ENCODE measurements at regions not wholly inside any gene's neighbourhood (a gene's known extent, or its start where the extent isn't known, plus 50 kb on each side); places are given as distances from the start of the nearest gene placed in this dataset.

GRCh38 chr2:129068543-129068942 lies 749.9 kb upstream of the HS6ST1 start:
- DNase-seq (ENCODE audit: low spot score) = no peak

- DNase-seq (ENCODE audit: low spot score) = no peak
Measured at GRCh38 chr2:129069875-129070594, 751.4 kb upstream of the HS6ST1 start.

GRCh38 chr2:129070663-129071062 lies 752.0 kb upstream of the HS6ST1 start:
- no peak for DNase-seq (ENCODE audit: low spot score)

GRCh38 chr2:129071531-129071930 lies 752.9 kb upstream of the HS6ST1 start:
- DNase-seq (ENCODE audit: low spot score) = no peak

GRCh38 chr2:129074298-129074920 lies 755.7 kb upstream of the HS6ST1 start:
- DNase-seq (ENCODE audit: low spot score) = no peak

- DNase-seq (ENCODE audit: low spot score) = no peak
Measured at GRCh38 chr2:129078548-129078947, 759.9 kb upstream of the HS6ST1 start.

GRCh38 chr2:129080715-129081476 lies 762.2 kb upstream of the HS6ST1 start:
- DNase-seq (ENCODE audit: low spot score) = no peak

GRCh38 chr2:129085386-129085785 lies 766.7 kb upstream of the HS6ST1 start:
- DNase-seq (ENCODE audit: low spot score) = no peak

- DNase-seq (ENCODE audit: low spot score) = no peak
Measured at GRCh38 chr2:129087133-129087813, 768.6 kb upstream of the HS6ST1 start.

GRCh38 chr2:129091620-129092019 lies 773.0 kb upstream of the HS6ST1 start:
- DNase-seq (ENCODE audit: low spot score) = no peak

- no peak for DNase-seq (ENCODE audit: low spot score)
Measured at GRCh38 chr2:129092956-129093355, 774.3 kb upstream of the HS6ST1 start.

- DNase-seq (ENCODE audit: low spot score) = no peak
Measured at GRCh38 chr2:129101186-129101585, 782.5 kb upstream of the HS6ST1 start.

GRCh38 chr2:129103936-129104878 lies 785.5 kb upstream of the HS6ST1 start:
- DNase-seq (ENCODE audit: low spot score) = no peak

- no peak for DNase-seq (ENCODE audit: low spot score)
Measured at GRCh38 chr2:129112181-129112580, 793.5 kb upstream of the HS6ST1 start.

GRCh38 chr2:129113776-129114175 lies 795.1 kb upstream of the HS6ST1 start:
- DNase-seq (ENCODE audit: low spot score) = no peak

- DNase-seq (ENCODE audit: low spot score) = no peak
Measured at GRCh38 chr2:129117434-129117833, 798.8 kb upstream of the HS6ST1 start.

GRCh38 chr2:129118296-129118695 lies 799.6 kb upstream of the HS6ST1 start:
- no peak for DNase-seq (ENCODE audit: low spot score)

GRCh38 chr2:129129087-129129486 lies 810.4 kb upstream of the HS6ST1 start:
- DNase-seq (ENCODE audit: low spot score) = no peak

GRCh38 chr2:129133692-129134641 lies 815.3 kb upstream of the HS6ST1 start:
- DNase-seq (ENCODE audit: low spot score) = no peak

- DNase-seq (ENCODE audit: low spot score) = no peak
Measured at GRCh38 chr2:129135017-129135416, 816.3 kb upstream of the HS6ST1 start.
